Retinal pigment epithelial cell (primary cell): ENCODE measurements at regions not wholly inside any gene's neighbourhood (a gene's known extent, or its start where the extent isn't known, plus 50 kb on each side); places are given as distances from the start of the nearest gene placed in this dataset.
A peak's percentile ranks its signal among the peaks of the same experiment; 100 is the strongest.

Experiments used
- DNase-seq: peaks from one replicate; pipeline ENCODE4 v3.0.0-alpha.2; 2010; ENCODE audit warnings: low read depth
- H3K4me3 ChIP-seq: 2 replicates; pipeline ENCODE4 v1.5.1; 2011; ENCODE audit warnings: mild to moderate bottlenecking, low read length, control low read depth, moderate library complexity
- TF ChIP-seq, protein P1 (sequence below): conservative IDR thresholded peaks from 2 replicates; pipeline ENCODE4 v1.5.1; 2011; ENCODE audit warnings: low read depth, low read length, control low read depth, inconsistent platforms

DNA sequence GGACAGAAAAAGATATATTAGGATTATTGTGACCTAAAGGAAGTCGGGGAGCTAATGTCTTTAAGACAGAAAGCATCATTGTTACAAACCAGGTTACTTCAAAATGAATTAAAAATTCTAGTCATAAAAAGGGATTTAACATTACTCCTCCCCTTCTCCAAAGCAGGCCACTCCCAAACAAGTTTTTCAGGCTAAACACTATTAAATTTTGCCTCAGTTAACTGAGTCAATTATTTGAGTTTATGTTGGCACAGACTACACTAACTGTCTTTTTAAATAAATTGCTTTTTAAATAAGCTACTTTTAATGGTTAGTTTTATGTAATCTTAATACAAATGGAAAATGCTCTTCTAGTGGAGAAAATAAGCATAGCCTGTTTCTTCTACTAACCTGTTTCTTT lies 395.0 kb upstream of the DUSP10 start:
- TF ChIP-seq, protein P1, sequence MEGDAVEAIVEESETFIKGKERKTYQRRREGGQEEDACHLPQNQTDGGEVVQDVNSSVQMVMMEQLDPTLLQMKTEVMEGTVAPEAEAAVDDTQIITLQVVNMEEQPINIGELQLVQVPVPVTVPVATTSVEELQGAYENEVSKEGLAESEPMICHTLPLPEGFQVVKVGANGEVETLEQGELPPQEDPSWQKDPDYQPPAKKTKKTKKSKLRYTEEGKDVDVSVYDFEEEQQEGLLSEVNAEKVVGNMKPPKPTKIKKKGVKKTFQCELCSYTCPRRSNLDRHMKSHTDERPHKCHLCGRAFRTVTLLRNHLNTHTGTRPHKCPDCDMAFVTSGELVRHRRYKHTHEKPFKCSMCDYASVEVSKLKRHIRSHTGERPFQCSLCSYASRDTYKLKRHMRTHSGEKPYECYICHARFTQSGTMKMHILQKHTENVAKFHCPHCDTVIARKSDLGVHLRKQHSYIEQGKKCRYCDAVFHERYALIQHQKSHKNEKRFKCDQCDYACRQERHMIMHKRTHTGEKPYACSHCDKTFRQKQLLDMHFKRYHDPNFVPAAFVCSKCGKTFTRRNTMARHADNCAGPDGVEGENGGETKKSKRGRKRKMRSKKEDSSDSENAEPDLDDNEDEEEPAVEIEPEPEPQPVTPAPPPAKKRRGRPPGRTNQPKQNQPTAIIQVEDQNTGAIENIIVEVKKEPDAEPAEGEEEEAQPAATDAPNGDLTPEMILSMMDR: no peak
- no peak for DNase-seq
- no peak overlapping the region for H3K4me3 ChIP-seq

- TF ChIP-seq, protein P1: no peak
- no peak overlapping the region for H3K4me3 ChIP-seq
- DNase-seq: no peak
Measured at GRCh38 chr1:222129041-222129440, 387.2 kb upstream of the DUSP10 start.

GRCh38 chr1:222127526-222128152 lies 385.8 kb upstream of the DUSP10 start:
- DNase-seq: no peak
- TF ChIP-seq, protein P1: no peak
- no peak overlapping the region for H3K4me3 ChIP-seq

DNA sequence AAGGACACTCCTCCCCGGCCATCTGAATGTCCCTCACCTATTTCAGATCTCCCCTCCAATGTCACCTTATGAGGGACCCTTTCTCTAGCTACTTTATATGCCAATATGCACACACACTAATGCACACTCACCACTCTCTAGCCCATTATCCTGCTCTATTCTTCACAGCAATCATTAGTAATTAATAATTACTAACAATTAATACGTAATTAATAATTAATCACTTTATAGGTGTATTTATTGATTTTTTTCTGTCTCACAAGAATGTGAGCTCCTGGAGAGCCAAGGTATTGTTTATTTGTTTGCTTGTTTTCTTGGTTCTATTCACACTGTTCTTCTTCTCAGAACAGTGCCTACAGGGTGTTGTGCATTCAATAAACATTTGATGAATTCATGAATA lies 385.2 kb upstream of the DUSP10 start:
- no peak for DNase-seq
- H3K4me3 ChIP-seq: no peak overlapping the region
- TF ChIP-seq, protein P1: no peak

DNA sequence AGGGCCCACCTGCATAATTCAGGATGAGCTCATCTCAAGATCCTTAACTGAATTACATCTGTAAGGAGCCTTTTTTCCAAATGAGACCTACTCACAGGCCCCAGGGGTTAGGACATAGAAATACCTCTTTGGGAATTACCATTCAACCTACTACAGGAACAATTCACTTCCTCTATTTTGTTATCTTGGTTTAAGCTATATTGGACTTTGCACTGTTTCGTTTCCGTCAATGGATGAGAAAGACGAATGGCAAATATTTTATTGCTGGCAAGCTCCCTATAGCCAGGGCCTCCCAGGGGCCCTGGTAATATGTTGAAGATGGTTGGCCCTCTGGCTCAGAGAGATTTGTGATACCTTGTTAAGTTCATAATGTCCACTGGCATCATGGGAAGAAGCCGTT lies 384.2 kb upstream of the DUSP10 start:
- TF ChIP-seq, protein P1: no peak
- no peak for DNase-seq
- no peak overlapping the region for H3K4me3 ChIP-seq

DNA sequence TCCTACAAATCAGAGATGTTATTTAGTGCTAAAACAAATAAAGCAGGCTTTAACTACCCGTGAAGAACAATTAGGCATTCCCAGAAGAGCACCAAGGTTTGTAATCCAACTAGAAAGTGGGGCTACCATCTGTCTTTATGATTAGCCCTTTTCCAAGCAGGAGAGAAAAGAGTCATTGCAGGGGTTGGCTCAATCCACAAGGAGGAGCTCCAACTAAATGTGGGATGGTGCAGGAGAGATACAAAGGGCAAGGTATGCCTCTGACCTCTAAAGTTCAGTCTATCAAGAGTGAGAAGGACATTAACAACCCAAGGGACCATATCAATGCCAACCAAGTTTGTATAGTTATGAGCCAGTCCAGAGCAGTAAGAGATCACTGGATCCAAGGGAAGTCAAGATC lies 382.7 kb upstream of the DUSP10 start:
- H3K4me3 ChIP-seq: no peak overlapping the region
- TF ChIP-seq, protein P1: peak; percentile 53
- no peak for DNase-seq

DNA sequence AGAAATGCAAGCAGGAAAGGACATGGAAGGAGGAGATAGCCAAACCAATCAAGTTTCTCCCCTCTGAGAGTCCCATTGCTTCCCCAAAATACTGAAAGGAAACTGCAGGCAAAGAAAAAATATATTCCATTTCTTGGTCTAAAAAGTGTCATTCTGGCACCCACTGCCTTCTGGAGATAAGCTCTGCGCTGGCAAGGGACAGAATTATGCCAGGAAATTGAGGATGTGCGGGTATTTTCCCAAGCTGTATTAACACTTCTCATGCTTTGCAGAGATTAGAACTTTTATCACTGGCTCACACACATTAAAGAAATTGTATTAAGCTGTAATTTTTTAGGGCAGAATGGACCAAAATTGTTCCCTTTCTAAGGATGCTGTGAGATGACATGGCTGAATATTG lies 381.2 kb upstream of the DUSP10 start:
- no peak for DNase-seq
- TF ChIP-seq, protein P1: no peak

More for the DNA sequence above, 381.2 kb upstream of the DUSP10 start:
- H3K4me3 ChIP-seq: no peak overlapping the region
